MCF 10A (cell line): ENCODE measurements at regions not wholly inside any gene's neighbourhood (a gene's known extent, or its start where the extent isn't known, plus 50 kb on each side); places are given as distances from the start of the nearest gene placed in this dataset.

ENCODE experiments used
- BruUV-seq: library from RNA; stranded (reverse); fragments of 400-500 nt; replicated peaks from 2 replicates; lab custom pipeline; 2021; lab: Mats Ljungman, UMichigan
- CTCF ChIA-PET: fragments of 300-600 bp; sonication (Branson Sonifier 250); formaldehyde crosslinking; extraction: SDS; loops from one replicate; lab custom pipeline; 2021; ENCODE audit warnings: antibody characterized with exemption, inconsistent platforms; lab: Yijun Ruan, JAX
- POLR2A ChIA-PET: fragments of 300-600, 350-650 bp; sonication (Branson Sonifier 250); formaldehyde crosslinking; extraction: SDS; loops from one replicate; lab custom pipeline; 2020; ENCODE audit warnings: antibody characterized with exemption, inconsistent platforms; lab: Yijun Ruan, JAX
- DNase-seq: peaks from one replicate; pipeline ENCODE4 v3.0.0-alpha.2; 2018; ENCODE audit not compliant: unreplicated experiment
- H3K27ac Mint-ChIP-seq: one replicate; pipeline ENCODE4 v1.8.0; 2022; ENCODE audit warnings: mild to moderate bottlenecking, low read depth, mixed read lengths; ENCODE audit not compliant: unreplicated experiment
- H3K27me3 Mint-ChIP-seq: one replicate; pipeline ENCODE4 v1.8.0; 2022; ENCODE audit warnings: mixed read lengths; ENCODE audit not compliant: insufficient read depth, unreplicated experiment
- H3K36me3 Mint-ChIP-seq: one replicate; pipeline ENCODE4 v1.8.0; 2022; ENCODE audit warnings: mild to moderate bottlenecking, moderate library complexity, mixed read lengths; ENCODE audit not compliant: insufficient read depth, unreplicated experiment
- H3K4me1 Mint-ChIP-seq: one replicate; pipeline ENCODE4 v1.8.0; 2022; ENCODE audit warnings: mixed read lengths; ENCODE audit not compliant: insufficient read depth, unreplicated experiment
- H3K4me3 Mint-ChIP-seq: one replicate; pipeline ENCODE4 v1.8.0; 2022; ENCODE audit warnings: mild to moderate bottlenecking, moderate library complexity, mixed read lengths; ENCODE audit not compliant: unreplicated experiment
- H3K9me3 Mint-ChIP-seq: one replicate; pipeline ENCODE4 v1.8.0; 2022; ENCODE audit warnings: mixed read lengths; ENCODE audit not compliant: unreplicated experiment
- intact Hi-C: fragments of 100-400 bp; cut with micrococcal nuclease; formaldehyde crosslinking; loops from 2 replicates; pipeline ENCODE4 v1.14.1; 2022
- TF ChIP-seq, protein P1 (sequence below): fragments of 200-600 bp; IDR thresholded peaks from one replicate; pipeline ENCODE4 v1.8.0; 2022; ENCODE audit warnings: antibody characterized with exemption, mild to moderate bottlenecking; ENCODE audit not compliant: unreplicated experiment

DNA sequence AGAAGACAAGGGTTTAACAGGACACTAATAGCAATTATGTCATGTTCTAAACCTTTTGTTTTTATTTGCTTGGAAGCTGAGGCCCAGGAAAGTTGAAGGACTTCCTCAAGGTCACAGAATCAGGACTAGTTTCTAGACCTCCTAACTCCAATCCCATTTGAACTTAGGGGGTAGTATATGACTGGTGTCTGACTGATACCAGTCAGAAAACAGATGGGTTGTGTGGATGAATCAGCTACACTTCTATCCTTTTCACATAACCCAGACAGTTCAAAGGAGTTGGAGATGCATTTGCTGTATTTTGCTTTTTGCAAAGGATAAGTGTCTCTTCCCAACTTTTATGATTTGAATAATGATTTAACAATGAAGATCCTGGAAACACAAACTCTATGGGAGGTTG lies 322.5 kb downstream of the HLX start:
- H3K27me3 Mint-ChIP-seq, result no peaks in the 10 kb centered on the region
- TF ChIP-seq, protein P1, sequence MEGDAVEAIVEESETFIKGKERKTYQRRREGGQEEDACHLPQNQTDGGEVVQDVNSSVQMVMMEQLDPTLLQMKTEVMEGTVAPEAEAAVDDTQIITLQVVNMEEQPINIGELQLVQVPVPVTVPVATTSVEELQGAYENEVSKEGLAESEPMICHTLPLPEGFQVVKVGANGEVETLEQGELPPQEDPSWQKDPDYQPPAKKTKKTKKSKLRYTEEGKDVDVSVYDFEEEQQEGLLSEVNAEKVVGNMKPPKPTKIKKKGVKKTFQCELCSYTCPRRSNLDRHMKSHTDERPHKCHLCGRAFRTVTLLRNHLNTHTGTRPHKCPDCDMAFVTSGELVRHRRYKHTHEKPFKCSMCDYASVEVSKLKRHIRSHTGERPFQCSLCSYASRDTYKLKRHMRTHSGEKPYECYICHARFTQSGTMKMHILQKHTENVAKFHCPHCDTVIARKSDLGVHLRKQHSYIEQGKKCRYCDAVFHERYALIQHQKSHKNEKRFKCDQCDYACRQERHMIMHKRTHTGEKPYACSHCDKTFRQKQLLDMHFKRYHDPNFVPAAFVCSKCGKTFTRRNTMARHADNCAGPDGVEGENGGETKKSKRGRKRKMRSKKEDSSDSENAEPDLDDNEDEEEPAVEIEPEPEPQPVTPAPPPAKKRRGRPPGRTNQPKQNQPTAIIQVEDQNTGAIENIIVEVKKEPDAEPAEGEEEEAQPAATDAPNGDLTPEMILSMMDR, result no peak
- intact Hi-C loops, result loop anchor here (5.0 to 10.0 kb wide), 2 partner anchors 236 to 1253 kb away; no protein-coding TSS in a partner anchor
- ChIA-PET CTCF (interaction anchor here (0.5 to 7.4 kb wide), 26 partner anchors 9 to 1253 kb away, joined by 3 to 150 read pairs (median 8); partner anchors contain the start of gene HLX), POLR2A (interaction anchor here (1.1 to 1.5 kb wide), 3 partner anchors 239 to 1511 kb away, joined by 3 read pairs; partner anchors contain the start of genes AIDA and BROX)
- H3K9me3 Mint-ChIP-seq, result peaks cover 7% of the 10 kb centered on the region
- H3K27ac Mint-ChIP-seq, result no peak overlapping the region
- H3K4me1 Mint-ChIP-seq, result peaks cover 6% of the 10 kb centered on the region
- no peak overlapping the region for H3K4me3 Mint-ChIP-seq
- DNase-seq, result no peak
- no TSS peak for BruUV-seq
- H3K36me3 Mint-ChIP-seq, result no peaks in the 10 kb centered on the region

DNA sequence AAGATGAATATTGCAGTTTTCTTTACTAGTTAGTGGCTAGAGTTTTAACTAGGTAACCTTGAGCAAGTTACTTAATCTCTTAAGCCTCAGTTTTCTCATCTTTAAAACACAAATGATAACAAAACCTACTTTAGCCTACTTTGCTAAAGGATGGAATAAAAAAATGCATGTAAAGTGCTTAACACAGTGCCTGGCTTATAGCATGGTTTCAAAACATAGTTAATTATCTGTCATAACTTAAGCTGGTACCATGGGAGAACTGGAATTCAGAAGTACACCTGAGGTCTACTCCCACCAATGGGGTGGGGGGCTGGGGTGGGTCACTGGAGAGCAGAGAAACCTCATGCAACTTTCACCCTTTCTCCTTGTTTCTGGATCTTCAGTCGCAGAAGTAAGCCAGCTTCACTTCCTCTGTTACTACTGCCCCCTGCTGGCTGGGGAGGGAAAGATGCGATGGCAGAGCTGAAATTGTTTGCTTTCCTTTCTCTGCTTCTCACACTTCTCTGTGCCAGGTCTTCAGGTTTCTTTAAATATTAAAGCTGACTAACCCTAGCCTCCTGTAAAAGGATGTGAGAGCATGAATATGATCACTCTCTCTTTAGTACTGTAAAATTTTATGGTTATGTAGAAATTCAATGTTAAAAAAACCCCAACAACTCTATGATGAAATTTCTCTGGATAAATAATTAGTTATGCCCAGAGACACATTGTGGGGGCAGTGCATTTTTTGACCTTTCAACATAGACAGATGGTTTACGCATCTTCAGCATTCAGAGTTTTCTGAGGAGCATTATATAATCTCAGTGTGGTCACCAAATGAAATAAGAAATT lies 324.2 kb downstream of the HLX start:
- intact Hi-C loops, result loop anchor here (1.0 to 10.0 kb wide), 6 partner anchors 213 to 1251 kb away; no protein-coding TSS in a partner anchor
- Mint-ChIP-seq H3K27ac (no peak overlapping the region), H3K27me3 (no peaks in the 10 kb centered on the region), H3K4me3 (no peak overlapping the region), H3K9me3 (peaks cover 7% of the 10 kb centered on the region), H3K4me1 (peaks cover 6% of the 10 kb centered on the region), H3K36me3 (no peaks in the 10 kb centered on the region)
- ChIA-PET CTCF (interaction anchor here (0.5 to 7.4 kb wide), 114 partner anchors 7 to 1260 kb away, joined by 3 to 150 read pairs (median 4); partner anchors contain the start of genes HLX and MTARC1), POLR2A (interaction anchor here (0.6 to 1.4 kb wide), 9 partner anchors 74 to 393 kb away, joined by 3 to 5 read pairs (median 4); no protein-coding TSS in a partner anchor)
- BruUV-seq, result no TSS peak
- DNase-seq, result peak; percentile 94
- TF ChIP-seq, protein P1, result peak; percentile 99

DNA sequence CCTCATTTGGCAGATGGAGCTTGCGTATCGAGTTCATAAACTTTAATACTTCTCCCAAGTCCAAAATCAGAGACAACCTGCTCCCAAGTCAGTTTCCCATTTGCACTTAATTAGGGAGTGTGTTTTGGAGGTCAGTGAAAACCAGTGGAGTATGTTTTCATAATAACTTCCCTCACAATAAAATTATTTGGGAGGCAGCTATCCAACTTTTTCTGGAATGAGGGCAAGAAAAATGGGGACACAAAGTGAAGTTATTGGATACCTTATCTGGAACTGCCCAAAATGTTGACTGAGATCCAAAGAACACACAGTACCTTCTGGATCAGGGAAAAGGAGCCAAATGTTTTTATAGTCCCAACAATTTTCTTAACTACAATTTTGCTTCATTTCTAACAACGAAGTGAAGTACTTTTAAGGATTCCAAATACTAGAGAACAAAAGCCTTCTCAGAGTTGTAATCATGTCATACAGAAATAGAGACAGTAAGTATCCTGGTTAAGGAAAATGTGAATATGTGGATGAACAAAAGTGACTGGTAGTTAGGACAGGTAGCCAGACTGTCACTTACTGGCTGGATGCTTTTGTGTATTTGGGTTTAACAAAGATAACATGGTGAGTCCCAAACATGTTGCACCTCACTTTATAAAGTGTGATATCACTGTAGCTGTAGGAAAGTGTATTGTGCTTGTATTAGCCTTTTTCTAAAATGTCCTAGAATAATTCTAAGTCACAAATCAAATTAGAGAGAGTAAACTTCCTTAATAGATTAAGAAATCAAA lies 325.0 kb downstream of the HLX start:
- Mint-ChIP-seq H3K4me3 (no peak overlapping the region), H3K4me1 (peaks cover 6% of the 10 kb centered on the region), H3K27ac (no peak overlapping the region), H3K36me3 (no peaks in the 10 kb centered on the region), H3K27me3 (no peaks in the 10 kb centered on the region), H3K9me3 (peaks cover 2% of the 10 kb centered on the region)
- TF ChIP-seq, protein P1, result no peak
- BruUV-seq, result no TSS peak
- DNase-seq, result no peak
- CTCF ChIA-PET, result interaction anchor here (0.5 to 7.4 kb wide), 104 partner anchors 10 to 1676 kb away, joined by 3 to 150 read pairs (median 4); partner anchors contain the start of genes HLX and MTARC1
- intact Hi-C loops, result loop anchor here (5.0 to 10.0 kb wide), 2 partner anchors 233 to 1251 kb away; no protein-coding TSS in a partner anchor
- POLR2A ChIA-PET, result interaction anchor here (0.6 to 1.4 kb wide), 9 partner anchors 73 to 394 kb away, joined by 3 to 5 read pairs (median 3); no protein-coding TSS in a partner anchor
